Stimulated activated CD4-positive, alpha-beta T cell treated with anti-CD3 and anti-CD28 coated beads, Interleukin-4, amount 100 ng/mL, for 48 hours (primary cell): ENCODE measurements at regions not wholly inside any gene's neighbourhood (a gene's known extent, or its start where the extent isn't known, plus 50 kb on each side); places are given as distances from the start of the nearest gene placed in this dataset.
"Not testable (repeated sequence)": the region's sequence is repeated elsewhere in the genome, so short reads cannot be mapped to it uniquely, and the experiment has no call there.

Experiments used
- DNase-seq, 2 donors: peaks; one replicate each; pipeline ENCODE4 v3.0.0-alpha.2; 2020; ENCODE audit warnings: low read depth in 2 of 2

- DNase-seq = no peak
Measured at GRCh38 chr7:118801366-118801765, 576.9 kb downstream of the ANKRD7 start.

DNA sequence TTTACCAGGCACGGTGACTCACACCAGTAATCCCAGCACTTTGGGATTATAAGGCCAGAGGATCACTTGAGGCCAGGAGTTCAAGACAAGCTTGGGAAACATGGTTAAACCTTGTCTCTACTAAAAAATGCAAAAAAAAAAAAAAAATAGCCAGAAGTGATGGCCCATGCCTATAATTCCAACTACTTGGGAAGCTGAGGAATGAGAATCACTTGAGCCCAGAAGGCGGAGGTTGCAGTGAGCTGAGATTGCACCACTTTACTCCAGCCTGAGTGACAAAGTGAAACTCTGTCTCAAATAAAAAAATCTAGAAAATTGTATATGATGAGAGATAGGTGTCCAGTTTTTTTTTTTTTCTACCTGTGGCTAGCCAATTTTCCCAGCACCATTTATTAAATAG is 578.2 kb downstream of the ANKRD7 start:
- no peak for DNase-seq

GRCh38 chr7:118826246-118826645 is 601.7 kb downstream of the ANKRD7 start:
- no peak for DNase-seq

GRCh38 chr7:118836933-118837332 is 612.4 kb downstream of the ANKRD7 start:
- DNase-seq = no peak

DNA sequence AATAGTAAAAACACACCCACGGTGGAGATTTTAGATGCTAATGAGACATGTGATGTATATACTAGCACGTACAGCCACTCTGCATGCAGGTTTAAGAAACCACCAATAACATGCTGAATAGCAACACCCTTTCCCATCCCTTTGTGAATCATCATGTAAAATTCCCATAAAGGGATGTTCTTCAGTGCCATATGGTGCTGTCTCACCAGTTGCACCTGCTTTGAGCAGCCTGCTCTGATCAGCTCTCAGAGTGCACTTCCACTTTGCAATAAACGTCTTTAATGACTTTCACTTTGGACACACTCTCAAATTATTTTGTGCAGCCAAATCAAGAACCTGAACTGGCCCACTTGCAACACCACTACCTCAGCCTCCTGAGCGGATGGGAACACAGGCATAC is 615.0 kb downstream of the ANKRD7 start:
- no peak for DNase-seq

GRCh38 chr7:118843456-118843855 is 619.0 kb downstream of the ANKRD7 start:
- no peak for DNase-seq

DNA sequence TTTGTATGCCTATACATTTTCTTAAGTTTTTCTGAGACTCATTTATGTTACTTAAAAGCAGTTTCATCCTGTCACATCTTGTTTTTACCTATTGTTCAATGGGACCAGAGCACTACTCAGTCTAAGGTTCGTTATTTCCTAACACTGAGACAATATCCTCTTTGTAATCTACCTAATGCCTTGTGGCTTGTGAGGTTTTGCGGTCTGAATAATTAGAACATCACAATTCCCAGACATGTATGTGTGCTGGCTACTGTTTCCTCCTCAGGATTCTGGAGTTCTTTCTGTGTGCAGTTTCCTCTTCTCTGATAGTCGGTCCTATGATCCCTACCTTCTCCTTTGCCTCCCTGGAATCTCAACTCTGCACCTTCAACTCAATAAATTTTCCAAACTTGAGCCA is 620.2 kb downstream of the ANKRD7 start:
- DNase-seq = no peak

GRCh38 chr7:118845791-118846190 is 621.3 kb downstream of the ANKRD7 start:
- DNase-seq = no peak

- no peak for DNase-seq
Measured at GRCh38 chr7:118846977-118847376, 622.5 kb downstream of the ANKRD7 start.

DNA sequence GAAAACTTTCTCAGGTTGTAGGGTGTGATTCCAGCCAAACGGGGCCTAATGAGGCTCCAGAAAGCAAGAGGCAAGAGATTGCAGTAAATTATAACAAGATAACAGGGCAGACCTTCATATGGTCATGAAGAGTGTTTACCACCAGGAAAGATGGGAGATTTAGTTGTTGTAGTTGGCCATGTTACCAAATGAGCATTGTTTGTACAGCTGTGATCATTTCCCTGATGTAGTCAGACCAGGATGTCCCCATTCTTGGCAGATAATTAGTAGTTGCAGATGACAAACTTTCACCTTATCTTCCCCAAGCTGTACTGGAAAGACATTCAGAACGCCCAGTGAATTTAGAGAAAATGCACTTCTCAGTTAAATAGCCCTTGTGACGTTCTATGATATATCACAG is 630.8 kb downstream of the ANKRD7 start:
- no peak for DNase-seq

DNA sequence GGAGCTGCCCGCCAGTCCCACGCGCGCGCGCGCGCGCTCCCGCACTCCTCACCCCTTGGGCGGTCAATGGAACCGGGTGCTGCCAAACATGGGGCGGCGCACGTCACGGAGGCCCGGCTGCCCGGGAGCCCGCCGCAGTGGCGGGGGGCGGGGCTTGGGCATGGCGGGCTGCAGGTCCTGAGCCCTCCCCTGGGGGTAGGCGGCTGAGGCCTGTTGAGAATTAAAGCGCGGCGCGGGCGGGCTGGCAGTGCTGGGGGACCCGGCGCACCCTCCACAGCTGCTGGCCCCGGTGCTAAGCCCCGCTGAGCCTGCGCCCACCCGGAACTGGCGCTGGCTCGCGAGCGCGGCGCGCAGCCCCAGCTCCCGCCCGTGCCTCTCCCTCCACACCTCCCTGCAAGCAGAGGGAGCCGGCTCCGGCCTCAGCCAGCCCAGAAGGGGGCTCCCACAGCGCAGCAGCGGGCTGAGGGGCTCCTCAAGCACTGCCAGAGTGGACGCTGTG is 634.2 kb downstream of the ANKRD7 start:
- no peak for DNase-seq

GRCh38 chr7:118861581-118861980 is 637.1 kb downstream of the ANKRD7 start:
- no peak for DNase-seq

DNA sequence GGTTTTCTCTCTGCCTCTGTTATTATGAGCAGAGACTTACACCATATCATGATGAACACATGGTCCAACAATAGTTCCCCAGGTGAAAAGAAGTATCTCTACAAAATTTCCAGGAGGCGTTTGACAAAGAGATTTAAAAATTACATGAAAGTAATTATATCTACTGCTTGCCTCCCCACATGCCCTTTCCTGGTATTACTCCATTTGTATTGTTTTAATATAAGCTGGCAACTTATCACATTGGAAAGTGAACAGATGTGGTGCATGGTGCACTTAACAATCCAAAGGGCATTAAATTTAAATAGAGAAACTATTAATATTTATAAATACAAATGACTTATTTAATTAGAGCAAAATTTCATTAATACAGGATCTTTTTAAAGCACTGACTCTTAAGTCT is 638.2 kb downstream of the ANKRD7 start:
- DNase-seq = no peak

DNA sequence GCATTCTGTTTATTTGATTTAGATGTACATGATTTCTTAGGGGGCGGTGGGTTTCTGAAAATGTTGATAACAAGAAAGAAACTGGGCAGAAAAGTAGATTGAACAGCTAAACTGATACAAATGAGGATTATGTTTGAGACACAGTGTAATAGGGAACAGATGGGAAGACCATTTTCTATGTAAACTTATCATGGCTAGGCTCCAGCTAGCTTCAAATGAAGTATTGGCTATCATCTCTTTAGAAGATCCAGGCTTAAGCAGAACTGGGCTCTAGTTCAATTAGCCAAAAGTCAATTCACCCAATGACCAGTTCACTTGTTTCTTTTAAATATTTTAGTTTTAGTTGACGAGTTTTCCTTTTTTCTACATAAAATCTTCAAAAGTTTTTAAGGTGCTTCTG is 639.5 kb downstream of the ANKRD7 start:
- no peak for DNase-seq

- no peak for DNase-seq
Measured at GRCh38 chr7:118867860-118868259, 643.4 kb downstream of the ANKRD7 start.

GRCh38 chr7:118869141-118869540 is 644.6 kb downstream of the ANKRD7 start:
- not testable (repeated sequence) for DNase-seq

DNA sequence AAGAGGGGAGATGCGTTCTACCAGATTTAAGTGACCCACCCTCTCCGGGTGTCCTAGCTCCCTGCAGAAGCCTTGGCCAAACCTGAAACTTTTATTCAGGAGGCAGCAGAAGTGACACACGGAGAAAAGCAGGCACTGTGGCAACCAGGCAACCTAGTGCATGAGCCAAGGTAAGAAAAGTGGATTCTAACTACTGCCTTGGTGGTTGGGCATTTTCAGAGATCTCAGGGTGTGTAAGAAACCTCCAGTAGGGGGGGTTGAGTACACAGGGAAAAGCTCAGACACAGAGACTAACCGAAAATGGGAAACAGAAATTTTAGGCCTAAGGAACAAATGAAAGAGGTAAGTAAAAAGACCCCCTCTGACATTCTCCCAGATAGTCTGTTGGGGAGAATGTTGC is 645.7 kb downstream of the ANKRD7 start:
- DNase-seq = no peak

GRCh38 chr7:118872568-118872967 is 648.1 kb downstream of the ANKRD7 start:
- DNase-seq = no peak

DNA sequence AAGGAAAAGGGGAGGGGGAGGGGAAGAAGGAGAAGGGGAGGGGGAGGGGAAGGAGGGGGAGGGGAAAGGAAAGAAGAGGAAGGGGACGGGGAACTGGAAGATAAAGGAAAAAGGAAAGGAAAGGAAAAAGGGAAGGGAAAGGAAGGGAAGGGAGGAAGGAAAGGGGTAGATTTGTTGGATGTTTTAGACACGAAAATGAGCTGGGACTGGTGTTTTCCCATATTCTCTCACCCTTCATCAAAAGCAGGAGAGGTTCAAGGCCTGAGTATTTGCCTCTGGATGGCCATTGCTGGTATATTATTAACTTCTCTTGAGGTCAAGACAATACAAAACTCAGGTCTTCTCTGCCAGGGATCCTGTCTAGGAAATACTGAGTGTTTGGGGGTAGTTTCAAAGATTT is 652.7 kb downstream of the ANKRD7 start:
- DNase-seq = no peak

GRCh38 chr7:118878336-118878735 is 653.8 kb downstream of the ANKRD7 start:
- no peak for DNase-seq

DNA sequence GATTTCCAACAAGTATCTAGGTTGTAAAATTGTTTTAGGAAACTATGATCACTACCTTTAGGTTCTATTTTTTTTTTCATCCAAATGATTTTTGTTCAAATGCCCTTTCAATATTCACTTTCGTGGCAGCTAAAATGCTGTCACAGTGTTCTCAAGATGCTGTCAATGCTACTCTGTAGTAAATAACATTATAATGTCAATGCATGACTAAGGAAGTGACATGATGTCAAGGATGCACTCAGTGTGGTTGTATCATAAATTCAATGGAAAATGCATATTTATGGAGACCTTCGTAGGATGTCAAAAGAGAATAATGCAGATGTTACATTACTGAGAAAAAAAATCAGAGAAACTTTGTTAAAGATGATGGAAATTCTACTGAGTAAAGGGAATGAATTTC is 673.8 kb downstream of the ANKRD7 start:
- DNase-seq = no peak

DNA sequence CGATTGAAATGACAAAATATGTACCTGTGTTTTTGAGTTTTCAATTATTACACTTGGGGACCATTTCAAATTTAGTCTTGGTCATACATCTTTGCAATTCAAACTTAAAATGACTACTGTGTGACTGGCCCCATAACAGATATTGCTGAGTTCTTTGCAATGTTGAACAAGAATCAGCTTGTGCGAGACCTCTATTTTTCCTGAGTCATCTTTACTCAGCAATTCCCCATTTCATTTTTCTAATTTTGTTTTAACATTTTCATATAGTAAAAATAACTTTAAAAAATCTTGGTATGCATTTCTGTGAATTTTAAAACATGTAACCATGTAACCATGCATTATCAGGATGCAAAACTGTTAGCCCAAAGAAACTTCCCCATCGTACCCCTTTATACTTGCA is 678.1 kb downstream of the ANKRD7 start:
- no peak for DNase-seq

GRCh38 chr7:118907911-118908527 is 683.5 kb downstream of the ANKRD7 start:
- no peak for DNase-seq

- DNase-seq = not testable (repeated sequence)
Measured at GRCh38 chr7:118916120-118916519, 691.6 kb downstream of the ANKRD7 start.
